NCI-H1048 (cell line): ENCODE measurements at regions not wholly inside any gene's neighbourhood (a gene's known extent, or its start where the extent isn't known, plus 50 kb on each side); places are given as distances from the start of the nearest gene placed in this dataset.
"Not testable (repeated sequence)": the region's sequence is repeated elsewhere in the genome, so short reads cannot be mapped to it uniquely, and the experiment has no call there.

ENCODE experiments used
- DNase-seq: peaks from one replicate; lab custom pipeline; 2025; lab: John Stamatoyannopoulos, UW

DNA sequence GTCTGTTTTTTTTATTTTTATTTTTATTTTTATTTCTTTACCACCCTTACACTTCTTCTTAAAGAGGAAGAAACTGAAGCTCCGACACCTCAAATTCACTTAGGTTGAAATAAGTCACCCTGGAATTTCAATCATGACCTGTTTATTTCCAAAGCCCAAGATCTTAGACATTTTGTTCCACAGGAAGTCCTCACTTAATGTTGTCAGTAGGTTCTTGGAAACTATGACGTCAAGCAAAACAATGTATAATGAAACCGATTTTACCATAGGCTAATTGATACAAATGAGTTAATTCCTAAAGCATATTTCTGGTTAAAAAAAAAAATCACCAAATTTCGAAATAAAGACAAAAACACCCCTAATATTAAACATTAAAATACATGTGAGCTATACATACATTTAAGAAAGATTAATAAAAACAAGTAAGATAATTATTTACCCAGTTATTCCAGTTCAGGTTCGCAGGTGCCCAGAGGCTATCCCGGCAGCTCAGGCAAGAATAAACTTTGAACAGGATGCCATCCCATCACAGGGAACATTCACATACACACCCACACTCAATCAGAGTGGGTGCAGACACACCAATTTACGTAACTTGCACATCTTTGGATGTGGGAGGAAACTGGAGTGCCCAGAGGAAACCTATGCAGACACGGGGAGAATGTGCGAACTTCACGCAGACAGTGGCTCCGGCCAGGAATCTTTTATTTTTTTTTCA is 391.0 kb downstream of the RAP2B start:
- no peak for DNase-seq

DNA sequence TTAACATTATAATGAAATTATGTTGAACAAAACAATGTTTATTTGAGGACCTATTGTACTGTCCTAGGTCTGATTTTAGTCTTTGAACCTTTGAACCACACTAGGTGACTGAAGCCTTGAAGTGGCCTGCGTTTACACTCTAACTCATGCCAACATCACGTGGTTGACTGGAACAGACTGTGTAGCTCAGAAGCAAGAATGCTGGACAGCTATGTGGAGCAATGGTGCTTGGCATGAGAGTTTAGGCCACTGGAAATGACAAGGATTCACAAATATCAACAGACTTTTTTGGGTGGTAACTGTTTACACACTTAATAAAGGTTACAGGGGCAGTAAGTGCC is 391.5 kb downstream of the RAP2B start:
- no peak for DNase-seq

GRCh38 chr3:153555919-153556318 is 393.9 kb downstream of the RAP2B start:
- no peak for DNase-seq

DNA sequence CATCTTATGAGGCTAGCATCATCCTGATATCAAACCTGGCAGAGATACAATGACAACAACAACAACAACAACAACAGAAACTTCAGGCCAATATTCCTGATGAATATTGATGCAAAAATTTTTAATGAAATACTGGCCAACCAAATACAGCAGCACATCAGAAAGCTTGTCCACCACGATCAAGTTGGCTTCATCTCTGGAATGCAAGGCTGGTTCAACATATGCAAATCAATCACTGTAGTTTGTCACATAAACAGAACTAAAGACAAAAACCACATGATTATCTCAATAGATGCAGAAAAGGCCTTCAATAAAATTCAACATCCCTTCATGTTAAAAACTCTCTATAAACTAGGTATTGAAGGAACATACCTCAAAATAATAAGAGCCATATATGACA is 397.3 kb downstream of the RAP2B start:
- DNase-seq, result not testable (repeated sequence)

- DNase-seq, result no peak
Measured at GRCh38 chr3:153567011-153567410, 405.0 kb downstream of the RAP2B start.

GRCh38 chr3:153567556-153567955 is 405.5 kb downstream of the RAP2B start:
- no peak for DNase-seq

DNA sequence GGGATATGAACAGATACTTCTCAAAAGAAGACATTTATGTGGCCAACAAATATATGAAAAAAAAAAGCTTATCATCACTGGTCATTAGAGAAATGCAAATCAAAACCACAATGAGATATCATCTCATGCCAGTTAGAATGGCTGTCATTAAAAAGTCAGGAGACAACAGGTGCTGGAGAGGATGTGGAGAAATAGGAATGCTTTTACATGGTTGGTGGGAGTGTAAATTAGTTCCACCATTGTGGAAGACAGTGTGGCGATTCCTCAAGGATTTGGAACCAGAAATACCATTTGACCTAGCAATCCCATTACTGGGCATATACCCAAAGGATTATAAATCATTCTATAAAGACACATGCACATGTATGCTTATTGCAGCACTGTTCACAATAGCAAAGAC is 408.5 kb downstream of the RAP2B start:
- not testable (repeated sequence) for DNase-seq

GRCh38 chr3:153572165-153572564 is 410.1 kb downstream of the RAP2B start:
- DNase-seq, result no peak

- DNase-seq, result no peak
Measured at GRCh38 chr3:153572654-153573053, 410.6 kb downstream of the RAP2B start.

- no peak for DNase-seq
Measured at GRCh38 chr3:153573481-153573880, 411.5 kb downstream of the RAP2B start.

- no peak for DNase-seq
Measured at GRCh38 chr3:153574445-153574844, 412.4 kb downstream of the RAP2B start.

- no peak for DNase-seq
Measured at GRCh38 chr3:153577059-153577736, 415.2 kb downstream of the RAP2B start.

- DNase-seq, result no peak
Measured at GRCh38 chr3:153578046-153578445, 416.0 kb downstream of the RAP2B start.

GRCh38 chr3:153590051-153590450 is 428.0 kb downstream of the RAP2B start:
- no peak for DNase-seq

GRCh38 chr3:153591561-153592245 is 429.7 kb downstream of the RAP2B start:
- DNase-seq, result no peak

DNA sequence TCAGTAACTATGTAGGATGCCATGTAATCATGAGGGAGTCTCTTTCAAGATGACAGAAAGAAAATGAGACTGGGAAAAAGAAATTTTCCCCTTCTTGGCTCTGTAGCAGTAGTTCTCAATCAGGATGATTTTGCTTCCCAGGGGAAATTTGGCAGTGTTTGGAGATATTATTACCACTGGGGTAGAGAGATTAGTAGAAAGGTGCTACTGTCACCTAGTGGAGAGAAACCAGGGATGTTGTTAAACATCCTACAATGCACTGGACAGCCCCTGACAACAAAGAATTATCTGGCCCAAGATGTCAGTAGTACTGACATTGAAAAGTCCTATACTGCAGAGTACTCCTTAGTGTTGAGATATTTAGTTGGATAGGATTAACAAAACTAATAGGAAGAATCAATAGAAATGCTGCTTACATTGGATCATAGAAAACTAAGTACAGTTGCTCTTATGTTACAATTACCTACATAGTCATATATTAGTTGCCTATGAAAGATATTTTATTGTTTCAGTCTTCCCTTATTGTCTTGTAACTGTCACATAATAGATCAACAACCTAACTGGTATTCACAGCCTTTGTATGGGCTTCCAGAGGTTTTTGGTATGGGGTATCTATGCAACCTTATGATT is 433.3 kb downstream of the RAP2B start:
- DNase-seq, result no peak

DNA sequence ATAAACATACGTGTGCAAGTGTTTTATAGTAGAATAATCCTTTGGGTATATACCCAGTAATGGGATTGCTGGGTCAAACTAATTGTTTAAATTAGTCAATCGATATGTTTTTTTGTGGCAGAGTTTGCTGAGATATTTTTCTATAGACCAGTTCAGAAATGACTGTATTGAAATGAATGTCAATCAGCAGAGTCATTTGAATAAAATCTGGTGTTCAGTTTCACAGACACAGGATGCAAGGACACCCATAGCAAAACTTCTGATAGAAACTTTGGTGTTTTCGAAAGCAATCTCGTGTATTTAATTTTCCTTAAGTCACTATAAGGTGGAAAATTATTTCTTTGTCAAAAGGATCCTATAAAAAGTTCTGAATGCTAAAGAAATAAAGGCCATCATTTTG is 434.4 kb downstream of the RAP2B start:
- DNase-seq, result no peak

GRCh38 chr3:153599685-153600084 is 437.7 kb downstream of the RAP2B start:
- DNase-seq, result no peak

DNA sequence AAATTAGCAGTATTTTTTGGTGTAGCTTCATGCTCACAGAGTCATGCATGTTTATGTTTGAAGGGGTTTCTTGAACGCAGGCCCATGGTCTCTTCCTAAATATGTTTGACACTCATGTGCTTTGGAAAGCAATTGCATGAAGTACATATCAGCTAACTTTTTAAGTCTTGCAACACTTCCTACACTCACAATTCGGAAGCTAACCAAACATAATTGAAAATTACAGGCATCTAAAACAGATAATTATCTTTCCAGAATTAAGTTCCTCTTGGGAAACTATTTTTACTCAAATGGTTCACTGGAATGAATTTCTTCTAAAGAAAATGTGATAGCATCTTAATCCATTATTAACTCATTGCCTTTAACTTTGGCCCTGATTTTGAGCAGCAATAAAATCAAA is 438.9 kb downstream of the RAP2B start:
- DNase-seq, result no peak

DNA sequence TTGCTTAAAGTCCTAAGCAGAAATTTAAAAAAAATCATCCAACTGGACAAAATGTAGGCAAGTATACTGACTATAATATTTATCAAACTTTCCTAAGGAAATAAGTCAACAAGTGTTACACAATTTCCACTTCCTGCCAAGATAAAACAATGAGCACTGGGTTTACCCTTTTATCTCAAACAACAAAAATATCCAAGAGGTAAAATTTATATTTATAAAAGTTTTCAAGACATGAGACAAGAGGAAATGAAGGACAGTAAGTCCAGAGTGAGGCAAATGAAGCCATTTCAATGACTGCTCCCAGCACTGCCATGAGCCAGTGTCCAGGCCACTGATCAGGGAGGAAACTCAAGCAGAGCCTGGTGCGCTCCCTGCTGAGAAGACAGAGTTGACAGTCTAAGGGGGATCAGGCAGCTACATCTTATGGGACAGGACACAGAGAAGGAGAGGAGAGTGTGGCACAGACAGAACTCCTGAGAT is 439.4 kb downstream of the RAP2B start:
- DNase-seq, result no peak

GRCh38 chr3:153602801-153603200 is 440.8 kb downstream of the RAP2B start:
- DNase-seq, result no peak

DNA sequence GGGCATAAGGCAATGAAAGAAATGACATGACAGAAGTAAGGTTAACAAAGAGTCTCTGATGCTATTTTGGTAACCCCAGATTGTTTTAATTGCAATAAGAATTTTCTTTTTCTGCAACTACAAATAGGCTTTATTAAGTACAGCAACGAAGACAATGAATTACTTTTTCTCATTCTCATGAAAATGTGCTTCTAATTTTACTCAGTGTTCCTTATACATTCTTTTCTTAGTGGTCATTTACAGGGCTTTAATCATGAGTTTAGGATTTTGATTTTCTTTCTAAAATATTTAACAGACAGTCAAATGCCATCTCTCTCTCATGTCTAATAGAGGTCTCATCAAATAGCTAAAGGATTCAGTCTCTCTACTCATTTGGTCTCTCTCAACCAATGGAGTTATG is 452.1 kb downstream of the RAP2B start:
- no peak for DNase-seq

GRCh38 chr3:153614563-153614962 is 452.5 kb downstream of the RAP2B start:
- DNase-seq, result no peak
